Endothelial cell of umbilical vein (primary cell): ENCODE measurements at regions not wholly inside any gene's neighbourhood (a gene's known extent, or its start where the extent isn't known, plus 50 kb on each side); places are given as distances from the start of the nearest gene placed in this dataset.

Experiments
- BruUV-seq: library from RNA; stranded (reverse); fragments of 400-500 nt; replicated peaks from 2 replicates; lab custom pipeline; 2021; lab: Mats Ljungman, UMichigan
- CTCF ChIA-PET: fragments of 300-600, 350-600 bp; sonication (Branson Sonifier 250); formaldehyde crosslinking; loops from one replicate; lab custom pipeline; 2021; ENCODE audit warnings: antibody characterized with exemption, inconsistent platforms; lab: Charles Lee
- POLR2A ChIA-PET: fragments of 300-600, 350-600 bp; sonication (Branson Sonifier 250); formaldehyde crosslinking; loops from one replicate; lab custom pipeline; 2021; ENCODE audit warnings: antibody characterized with exemption, inconsistent platforms; lab: Charles Lee
- DNase-seq: peaks from one replicate; pipeline ENCODE4 v3.0.0-alpha.2; 2011; ENCODE audit warnings: low read depth, low spot score
- FAIRE-seq: peaks from 2 replicates; lab custom pipeline; 2011; peaks lifted over from hg19 to GRCh38; lab: Jason Lieb, UNC
- H2AFZ ChIP-seq: 2 replicates; pipeline ENCODE4 v1.6.0; 2012; ENCODE audit warnings: low read depth, low read length, control low read depth, inconsistent platforms
- H3K27ac ChIP-seq: 2 replicates; pipeline ENCODE4 v1.5.1; 2011; ENCODE audit warnings: low read depth, mild to moderate bottlenecking, control low read depth, low read length, moderate library complexity; ENCODE audit not compliant: insufficient read depth
- H3K27me3 ChIP-seq, 2 experiments: 2 replicates each; pipeline versions ENCODE4 v1.6.0 to v1.6.1; 2011; ENCODE audit warnings: low read length in 2 of 2, mixed read lengths in 1 of 2; ENCODE audit not compliant: control insufficient read depth in 2 of 2, insufficient read depth in 2 of 2
- H3K36me3 ChIP-seq, 2 experiments: 2 replicates in 1 of 2; 3 replicates in 1 of 2; pipeline ENCODE4 v1.5.1; 2011; ENCODE audit warnings: low read length in 2 of 2, mild to moderate bottlenecking in 1 of 2, moderate library complexity in 1 of 2; ENCODE audit not compliant: control insufficient read depth in 2 of 2, insufficient read depth in 2 of 2; ENCODE audit errors: extremely low read depth in 1 of 2
- H3K4me1 ChIP-seq: 3 replicates; pipeline ENCODE4 v1.5.1; 2011; ENCODE audit warnings: mild to moderate bottlenecking, low read length; ENCODE audit not compliant: control insufficient read depth, insufficient read depth; ENCODE audit errors: extremely low read depth
- H3K4me2 ChIP-seq: 2 replicates; pipeline ENCODE4 v1.6.1; 2011; ENCODE audit warnings: low read length, control low read depth, mixed read lengths; ENCODE audit not compliant: insufficient read depth
- H3K4me3 ChIP-seq, 3 experiments: fragments of 200-600 bp in 1 of 3; sonication (generic), shearing (Covaris generic) in 1 of 3; replicated peaks in 1 of 3; 2 replicates each; pipeline ENCODE4 v1.5.1; 2011 to 2016; ENCODE audit warnings: control low read depth in 3 of 3, low read length in 3 of 3, mild to moderate bottlenecking in 2 of 3, inconsistent platforms in 1 of 3, low read depth in 1 of 3, moderate library complexity in 1 of 3; ENCODE audit not compliant: insufficient read depth in 1 of 3
- H3K79me2 ChIP-seq: 2 replicates; pipeline ENCODE4 v1.6.0; 2012; ENCODE audit warnings: low read length, inconsistent platforms; ENCODE audit not compliant: control insufficient read depth, insufficient read depth
- H3K9ac ChIP-seq: replicated peaks from 2 replicates; pipeline ENCODE3; 2011; ENCODE audit warnings: low read length, control low read depth; ENCODE audit not compliant: insufficient read depth; ENCODE audit errors: extremely low read depth
- H3K9me1 ChIP-seq: replicated peaks from 3 replicates; pipeline ENCODE4 v1.6.0; 2011; ENCODE audit warnings: mild to moderate bottlenecking, low read length; ENCODE audit not compliant: control insufficient read depth, insufficient read depth; ENCODE audit errors: extremely low read depth
- H3K9me3 ChIP-seq: replicated peaks from 2 replicates; pipeline ENCODE4 v1.5.1; 2012; ENCODE audit warnings: low read length, inconsistent platforms; ENCODE audit not compliant: control insufficient read depth, insufficient read depth
- H4K20me1 ChIP-seq: replicated peaks from 2 replicates; pipeline ENCODE3; 2011; ENCODE audit warnings: mild to moderate bottlenecking, low read length; ENCODE audit not compliant: control insufficient read depth, insufficient read depth; ENCODE audit errors: extremely low read depth
- CTCF ChIP-seq, 2 donors: IDR thresholded peaks; 1 replicate in 1 of 2; 2 replicates in 1 of 2; pipeline ENCODE4 v1.5.1; 2011; ENCODE audit warnings: low read length in 2 of 2, mild to moderate bottlenecking in 2 of 2, moderate library complexity in 2 of 2, control low read depth in 1 of 2, inconsistent platforms in 1 of 2, low read depth in 1 of 2; ENCODE audit not compliant: insufficient read depth in 1 of 2; ENCODE audit errors: extremely low read depth in 1 of 2
- EZH2 ChIP-seq: IDR thresholded peaks from 2 replicates; pipeline ENCODE4 v1.6.1; 2012; ENCODE audit warnings: borderline replicate concordance, low read depth, mild to moderate bottlenecking, moderate library complexity, low read length, inconsistent platforms; ENCODE audit not compliant: severe bottlenecking
- FOS ChIP-seq: IDR thresholded peaks from 2 replicates; pipeline ENCODE4 v1.6.1; 2011; ENCODE audit warnings: mild to moderate bottlenecking, low read length, moderate library complexity, borderline replicate concordance; ENCODE audit not compliant: insufficient read depth
- GATA2 ChIP-seq: IDR thresholded peaks from 2 replicates; pipeline ENCODE4 v1.7.0; 2011; ENCODE audit warnings: low read depth, mild to moderate bottlenecking, moderate library complexity, mixed read lengths, low read length; ENCODE audit not compliant: insufficient read length, insufficient read depth
- JUN ChIP-seq: IDR thresholded peaks from 2 replicates; pipeline ENCODE4 v1.6.1; 2011; ENCODE audit warnings: borderline replicate concordance, low read depth; ENCODE audit not compliant: insufficient read length, insufficient read depth
- MAX ChIP-seq: IDR thresholded peaks from 2 replicates; pipeline ENCODE4 v1.6.1; 2011; ENCODE audit not compliant: insufficient read depth, insufficient read length
- MYC ChIP-seq: IDR thresholded peaks from one replicate; pipeline ENCODE4 v1.6.1; 2011; ENCODE audit warnings: mild to moderate bottlenecking, low read depth, low read length
- POLR2A ChIP-seq: IDR thresholded peaks from 2 replicates; pipeline ENCODE4 v1.6.1; 2012; ENCODE audit warnings: low read depth, mild to moderate bottlenecking, control low read depth, low read length
- POLR2AphosphoS5 ChIP-seq: IDR thresholded peaks from 2 replicates; pipeline ENCODE4 v1.6.1; 2012; ENCODE audit warnings: low read depth, mild to moderate bottlenecking, control low read depth, low read length, moderate library complexity; ENCODE audit not compliant: insufficient read depth
- dilution Hi-C: fragments of 300-500 bp; cut with MboI; formaldehyde crosslinking; loops from one replicate; pipeline ENCODE4 v1.15.0; 2019; ENCODE audit warnings: low sequenced_read_pairs; ENCODE audit not compliant: extremely low pct_ligation_motif_present
- intact Hi-C: fragments of 100-400 bp; cut with micrococcal nuclease; formaldehyde crosslinking; loops from one replicate; pipeline ENCODE4 v1.10.0; 2022

GRCh38 chr22:48849219-48849912, 978.3 kb downstream of the BRD1 start:
- POLR2A ChIA-PET: no interaction called here
- dilution Hi-C loops (no loop called here), intact Hi-C loops (no loop called here)
- no peak for DNase-seq
- Histone ChIP-seq H4K20me1 (no peaks in the 10 kb centered on the region), H3K9me3 (peaks cover 10% of the 10 kb centered on the region), H3K36me3 (no peaks in the 10 kb centered on the region), H3K79me2 (no peaks in the 10 kb centered on the region), H3K4me2 (no peak overlapping the region), H3K4me1 (no peaks in the 10 kb centered on the region), H3K27me3 (no peaks in the 10 kb centered on the region), H3K4me3 (no peak overlapping the region), H3K9ac (no peak overlapping the region), H3K27ac (no peak overlapping the region), H3K9me1 (no peaks in the 10 kb centered on the region), H2AFZ (no peak overlapping the region)
- TF ChIP-seq POLR2AphosphoS5 (no peak), MYC (no peak), EZH2 (no peak), GATA2 (no peak), POLR2A (no peak), JUN (no peak), FOS (no peak), MAX (no peak), CTCF (IDR thresholded peaks at IDR 0.05; ENCODE audit: extremely low read depth in 1 of 2, insufficient read depth in 1 of 2, low read depth in 1 of 2, low read length in 2 of 2) (no peak)
- no peak for FAIRE-seq
- BruUV-seq: no TSS peak
- CTCF ChIA-PET: no interaction called here
